Mesothelial cell of epicardium (in vitro differentiated cells): ENCODE measurements at regions not wholly inside any gene's neighbourhood (a gene's known extent, or its start where the extent isn't known, plus 50 kb on each side); places are given as distances from the start of the nearest gene placed in this dataset.

ENCODE experiments used
- DNase-seq, 2 experiments: peaks; one replicate each; pipeline ENCODE4 v3.0.0; 2021; ENCODE audit warnings: low spot score in 2 of 2; ENCODE audit not compliant: unreplicated experiment in 2 of 2
- H3K27ac Mint-ChIP-seq: 2 replicates; pipeline ENCODE4 v1.8.0; 2021; ENCODE audit warnings: mixed read lengths
- H3K27me3 Mint-ChIP-seq: 2 replicates; pipeline ENCODE4 v1.8.0; 2021; ENCODE audit warnings: low read depth, mixed read lengths
- H3K36me3 Mint-ChIP-seq: 2 replicates; pipeline ENCODE4 v1.8.0; 2021; ENCODE audit warnings: mixed read lengths
- H3K4me1 Mint-ChIP-seq: 2 replicates; pipeline ENCODE4 v1.8.0; 2021; ENCODE audit warnings: mixed read lengths
- H3K4me3 Mint-ChIP-seq: 2 replicates; pipeline ENCODE4 v1.8.0; 2021; ENCODE audit warnings: mild to moderate bottlenecking, moderate library complexity, mixed read lengths
- H3K9me3 Mint-ChIP-seq: 2 replicates; pipeline ENCODE4 v1.8.0; 2021; ENCODE audit warnings: mixed read lengths
- TF ChIP-seq, protein P1 (sequence below): fragments of 200-600 bp; sonication (generic); IDR thresholded peaks from one replicate; pipeline ENCODE4 v1.5.0; 2021; ENCODE audit warnings: antibody characterized with exemption; ENCODE audit not compliant: unreplicated experiment

DNA sequence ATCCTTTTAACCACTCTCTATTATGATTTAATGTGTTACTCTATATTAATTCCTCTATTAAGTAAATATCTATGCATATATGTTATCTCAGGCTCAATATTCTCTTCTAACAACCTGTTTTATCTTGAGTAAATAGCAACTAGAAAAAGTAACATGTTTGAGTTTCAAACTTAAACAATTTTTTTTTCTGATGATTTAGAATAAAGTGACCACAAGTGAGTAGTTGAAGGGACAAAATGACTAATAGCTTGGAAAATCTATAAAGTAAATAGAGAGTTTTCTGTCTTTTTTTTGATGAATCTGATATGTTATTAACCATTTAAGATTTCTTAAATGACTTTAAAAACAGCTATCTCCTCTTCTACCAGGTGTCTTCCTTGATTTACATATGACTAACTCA lies 483.8 kb downstream of the TFEC start:
- H3K36me3 Mint-ChIP-seq: no peaks in the 10 kb centered on the region
- TF ChIP-seq, protein P1, sequence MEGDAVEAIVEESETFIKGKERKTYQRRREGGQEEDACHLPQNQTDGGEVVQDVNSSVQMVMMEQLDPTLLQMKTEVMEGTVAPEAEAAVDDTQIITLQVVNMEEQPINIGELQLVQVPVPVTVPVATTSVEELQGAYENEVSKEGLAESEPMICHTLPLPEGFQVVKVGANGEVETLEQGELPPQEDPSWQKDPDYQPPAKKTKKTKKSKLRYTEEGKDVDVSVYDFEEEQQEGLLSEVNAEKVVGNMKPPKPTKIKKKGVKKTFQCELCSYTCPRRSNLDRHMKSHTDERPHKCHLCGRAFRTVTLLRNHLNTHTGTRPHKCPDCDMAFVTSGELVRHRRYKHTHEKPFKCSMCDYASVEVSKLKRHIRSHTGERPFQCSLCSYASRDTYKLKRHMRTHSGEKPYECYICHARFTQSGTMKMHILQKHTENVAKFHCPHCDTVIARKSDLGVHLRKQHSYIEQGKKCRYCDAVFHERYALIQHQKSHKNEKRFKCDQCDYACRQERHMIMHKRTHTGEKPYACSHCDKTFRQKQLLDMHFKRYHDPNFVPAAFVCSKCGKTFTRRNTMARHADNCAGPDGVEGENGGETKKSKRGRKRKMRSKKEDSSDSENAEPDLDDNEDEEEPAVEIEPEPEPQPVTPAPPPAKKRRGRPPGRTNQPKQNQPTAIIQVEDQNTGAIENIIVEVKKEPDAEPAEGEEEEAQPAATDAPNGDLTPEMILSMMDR: no peak
- no peaks in the 10 kb centered on the region for H3K27me3 Mint-ChIP-seq
- no peaks in the 10 kb centered on the region for H3K4me1 Mint-ChIP-seq
- H3K9me3 Mint-ChIP-seq: no peaks in the 10 kb centered on the region
- H3K4me3 Mint-ChIP-seq: no peak overlapping the region
- H3K27ac Mint-ChIP-seq: no peak overlapping the region
- DNase-seq: no peak

DNA sequence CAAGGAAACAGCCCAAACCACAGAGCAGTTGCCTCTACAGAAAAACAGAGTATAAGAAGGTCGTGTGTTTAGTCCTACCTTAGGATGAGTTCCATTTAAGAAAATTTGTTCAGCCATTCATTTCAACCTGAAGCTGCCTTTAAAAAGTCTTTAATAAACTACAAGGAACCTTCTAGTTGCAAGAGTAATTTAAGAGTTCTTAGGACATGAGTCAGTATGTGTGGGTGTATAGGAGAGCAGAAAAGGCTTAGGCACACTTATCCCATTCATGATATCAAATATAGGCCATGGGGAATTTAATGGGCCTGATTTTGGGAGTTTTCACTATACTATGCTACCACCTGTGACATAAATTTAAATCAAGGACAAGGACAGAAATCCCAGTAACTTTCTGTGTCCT lies 496.8 kb downstream of the TFEC start:
- H3K36me3 Mint-ChIP-seq: no peaks in the 10 kb centered on the region
- H3K4me3 Mint-ChIP-seq: no peak overlapping the region
- H3K9me3 Mint-ChIP-seq: peaks cover 7% of the 10 kb centered on the region
- DNase-seq: no peak
- no peak overlapping the region for H3K27ac Mint-ChIP-seq
- TF ChIP-seq, protein P1: no peak
- peaks cover 3% of the 10 kb centered on the region for H3K4me1 Mint-ChIP-seq
- no peaks in the 10 kb centered on the region for H3K27me3 Mint-ChIP-seq

DNA sequence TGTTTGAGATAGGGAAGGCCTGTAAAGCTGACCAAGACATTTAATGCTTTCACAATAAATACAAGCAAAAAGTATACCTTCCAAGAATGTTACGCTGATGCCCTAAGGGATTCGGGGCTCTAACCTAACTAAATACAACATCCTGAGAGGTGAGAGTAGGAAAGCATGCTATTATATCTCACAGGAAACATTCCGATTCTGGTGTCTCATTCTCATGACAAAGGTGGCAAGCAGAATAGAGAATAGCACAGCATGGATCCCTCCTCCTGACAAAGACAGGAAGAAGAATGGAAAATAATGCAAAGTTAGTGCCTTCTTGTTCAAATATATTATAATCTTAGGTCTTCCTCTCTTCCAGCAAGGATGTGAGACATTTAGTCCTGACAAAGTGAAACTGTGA lies 504.3 kb downstream of the TFEC start:
- Mint-ChIP-seq H3K4me3 (no peak overlapping the region), H3K36me3 (peaks cover 12% of the 10 kb centered on the region), H3K27ac (no peak overlapping the region), H3K4me1 (no peaks in the 10 kb centered on the region), H3K27me3 (no peaks in the 10 kb centered on the region), H3K9me3 (peaks cover 29% of the 10 kb centered on the region)
- DNase-seq: no peak
- TF ChIP-seq, protein P1: no peak

DNA sequence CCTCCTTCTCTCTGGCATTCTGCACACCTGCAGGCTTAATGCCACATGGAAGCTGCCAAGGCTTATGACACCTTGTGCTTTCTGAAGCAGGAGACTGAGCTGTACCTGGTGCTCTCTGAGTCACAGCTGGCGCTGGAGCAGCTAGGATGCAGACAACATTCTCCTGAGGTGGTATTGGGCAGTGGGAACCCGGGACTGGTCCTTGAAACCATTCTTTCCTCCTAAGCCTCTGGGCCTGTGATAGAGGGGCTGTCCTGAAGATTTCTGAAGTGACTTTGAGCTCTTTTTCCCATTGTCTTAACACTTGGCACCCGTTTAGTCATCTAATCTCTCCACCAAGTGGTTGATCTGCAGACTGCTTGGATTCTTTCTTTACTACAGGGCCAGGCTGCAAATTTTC lies 508.4 kb downstream of the TFEC start:
- H3K4me1 Mint-ChIP-seq: no peaks in the 10 kb centered on the region
- peaks cover 14% of the 10 kb centered on the region for H3K36me3 Mint-ChIP-seq
- no peak overlapping the region for H3K27ac Mint-ChIP-seq
- no peak overlapping the region for H3K4me3 Mint-ChIP-seq
- H3K9me3 Mint-ChIP-seq: peaks cover 40% of the 10 kb centered on the region
- TF ChIP-seq, protein P1: no peak
- DNase-seq: no peak
- H3K27me3 Mint-ChIP-seq: no peaks in the 10 kb centered on the region

DNA sequence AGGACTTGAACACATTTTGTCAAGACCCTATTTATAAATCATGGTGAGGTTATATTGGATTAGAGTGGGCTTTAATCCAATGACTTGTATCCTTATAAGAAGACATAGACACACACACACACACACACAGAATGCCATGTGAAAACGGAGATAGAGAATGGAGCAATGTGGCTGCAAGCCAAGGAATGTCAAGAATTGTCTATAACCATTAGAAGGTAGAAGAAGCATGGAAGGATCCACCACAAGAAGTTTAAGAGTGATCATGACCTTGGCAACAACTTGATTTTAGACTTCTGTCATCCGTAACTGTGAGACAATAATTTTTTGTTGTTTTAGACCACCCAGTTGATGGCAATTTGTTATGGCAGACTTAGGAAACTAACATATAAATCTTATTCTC lies 514.2 kb downstream of the TFEC start:
- DNase-seq: no peak
- H3K36me3 Mint-ChIP-seq: peaks cover 3% of the 10 kb centered on the region
- no peak overlapping the region for H3K27ac Mint-ChIP-seq
- H3K4me1 Mint-ChIP-seq: peaks cover 8% of the 10 kb centered on the region
- H3K4me3 Mint-ChIP-seq: no peak overlapping the region
- TF ChIP-seq, protein P1: no peak
- no peaks in the 10 kb centered on the region for H3K27me3 Mint-ChIP-seq
- peaks cover 12% of the 10 kb centered on the region for H3K9me3 Mint-ChIP-seq

DNA sequence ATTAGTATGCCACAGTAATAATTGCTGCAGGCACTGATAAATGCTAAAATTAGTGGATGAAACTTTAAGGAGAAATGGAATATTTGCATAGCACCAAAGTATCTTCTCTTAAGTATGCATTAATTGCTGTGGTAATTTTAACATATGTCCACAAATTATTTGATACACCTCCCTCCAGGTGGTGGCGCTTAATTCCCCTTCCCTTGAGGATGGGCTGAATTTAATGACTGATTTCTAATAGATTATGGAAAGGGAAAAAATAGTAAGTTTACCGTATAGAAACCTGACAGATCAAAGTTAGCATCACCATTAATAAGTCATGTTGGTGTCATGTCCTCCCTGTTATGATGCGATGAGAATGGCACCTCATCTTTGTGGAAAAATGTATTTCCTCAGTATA lies 519.2 kb downstream of the TFEC start:
- H3K4me1 Mint-ChIP-seq: peaks cover 8% of the 10 kb centered on the region
- no peak overlapping the region for H3K4me3 Mint-ChIP-seq
- TF ChIP-seq, protein P1: no peak
- no peak overlapping the region for H3K27ac Mint-ChIP-seq
- H3K9me3 Mint-ChIP-seq: no peaks in the 10 kb centered on the region
- no peaks in the 10 kb centered on the region for H3K27me3 Mint-ChIP-seq
- no peaks in the 10 kb centered on the region for H3K36me3 Mint-ChIP-seq
- DNase-seq: no peak
